ENCODE measurements at regions not wholly inside any gene's neighbourhood (a gene's known extent, or its start where the extent isn't known, plus 50 kb on each side); places are given as distances from the start of the nearest gene placed in this dataset.

GRCh38 chr5:21236104-21236503 lies 1248.1 kb upstream of the CDH18 start:
- no peak overlapping the region for H3K27ac ChIP-seq (ENCODE audit: extremely low read length, insufficient read depth, low read length)
- ATAC-seq (no peak), DNase-seq (ENCODE audit: low spot score) (no peak), FAIRE-seq (no peak)
- TF ChIP-seq FOXK2 (IDR thresholded peaks at IDR 0.05): no peak
- no peak for TF ChIP-seq SNAI1 (CRISPR knock-in tag; IDR thresholded peaks at IDR 0.05; ENCODE audit: borderline replicate concordance)
- TF ChIP-seq ZNF460 (CRISPR knock-in tag; IDR thresholded peaks at IDR 0.05; ENCODE audit: borderline replicate concordance): no peak
- TF ChIP-seq HIVEP1 (CRISPR knock-in tag; IDR thresholded peaks at IDR 0.05): no peak
- TF ChIP-seq THAP8 (CRISPR knock-in tag; IDR thresholded peaks at IDR 0.05; ENCODE audit: borderline replicate concordance): no peak
- no peak for TF ChIP-seq ZNF766 (CRISPR knock-in tag; IDR thresholded peaks at IDR 0.05; ENCODE audit: borderline replicate concordance)
- no peak for TF ChIP-seq MAFF (IDR thresholded peaks at IDR 0.05; ENCODE audit: low read depth, low read length)
- no peak for TF ChIP-seq MBD4 (IDR thresholded peaks at IDR 0.05; ENCODE audit: borderline replicate concordance, low read length)
- TF ChIP-seq REL (CRISPR knock-in tag; conservative IDR thresholded peaks at IDR 0.05): no peak
- no peak for TF ChIP-seq ZFP91 (CRISPR knock-in tag; IDR thresholded peaks at IDR 0.05; ENCODE audit: borderline replicate concordance)
- TF ChIP-seq KIAA2018 (CRISPR knock-in tag; IDR thresholded peaks at IDR 0.05; ENCODE audit: borderline replicate concordance): no peak
- no peak for TF ChIP-seq NBN (conservative IDR thresholded peaks at IDR 0.05)
- TF ChIP-seq YEATS2 (CRISPR knock-in tag; IDR thresholded peaks at IDR 0.05; ENCODE audit: borderline replicate concordance): no peak
- no peak for TF ChIP-seq ATF5 (CRISPR knock-in tag; IDR thresholded peaks at IDR 0.05; ENCODE audit: low read depth)
- TF ChIP-seq AGO1 (IDR thresholded peaks at IDR 0.05; ENCODE audit: low read depth, low read length, poor library complexity, severe bottlenecking): no peak
- ChIA-PET POLR2A (no interaction called here), CTCF (ENCODE audit: low intra/inter-chr PET ratio, low total read pairs) (no interaction called here)
- H3K9ac ChIP-seq (ENCODE audit: insufficient read depth, low read depth, low read length): no peak overlapping the region
- H4K20me1 ChIP-seq (ENCODE audit: insufficient read depth, low read length): no peaks in the 10 kb centered on the region
- H3K9me3 ChIP-seq (ENCODE audit: low read length): peaks cover 10% of the 10 kb centered on the region; the same call in 1 of the 2 replicates
- in situ Hi-C loops (cut with HindIII; ENCODE audit: extremely low pct_ligation_motif_present, low pct_unique_long_range_greater_than_20kb): no loop called here
- H3K27me3 ChIP-seq (ENCODE audit: control insufficient read depth in 1 of 2, insufficient read depth in 2 of 2, low read length in 2 of 2): no peaks in the 10 kb centered on the region
- H3K4me2 ChIP-seq (ENCODE audit: low read depth, low read length): no peak overlapping the region
- WGBS (ENCODE audit: low lambda C conversion rate): 2% methylated on average over 1 of the region's 1 CpG
- no peaks in the 10 kb centered on the region for H3K79me2 ChIP-seq (ENCODE audit: insufficient read depth, low read length)
- intact Hi-C loops (cut with micrococcal nuclease; ENCODE audit: unreplicated experiment): no loop called here
- BruUV-seq (replicated peaks): no TSS peak
- H3K36me3 ChIP-seq (replicated peaks in 1 of 2; ENCODE audit: control insufficient read depth in 1 of 2, insufficient read depth in 2 of 2, low read length in 2 of 2): no peaks in the 10 kb centered on the region
- H3K4me1 ChIP-seq (ENCODE audit: insufficient read depth, low read length): no peaks in the 10 kb centered on the region
- no peak overlapping the region for H3K4me3 ChIP-seq (replicated peaks in 1 of 3; ENCODE audit: insufficient read depth in 1 of 3, low read depth in 2 of 3, low read length in 3 of 3)
- no peak overlapping the region for H2AFZ ChIP-seq (ENCODE audit: low read length)
